ENCODE measurements at regions not wholly inside any gene's neighbourhood (a gene's known extent, or its start where the extent isn't known, plus 50 kb on each side); places are given as distances from the start of the nearest gene placed in this dataset.

DNA sequence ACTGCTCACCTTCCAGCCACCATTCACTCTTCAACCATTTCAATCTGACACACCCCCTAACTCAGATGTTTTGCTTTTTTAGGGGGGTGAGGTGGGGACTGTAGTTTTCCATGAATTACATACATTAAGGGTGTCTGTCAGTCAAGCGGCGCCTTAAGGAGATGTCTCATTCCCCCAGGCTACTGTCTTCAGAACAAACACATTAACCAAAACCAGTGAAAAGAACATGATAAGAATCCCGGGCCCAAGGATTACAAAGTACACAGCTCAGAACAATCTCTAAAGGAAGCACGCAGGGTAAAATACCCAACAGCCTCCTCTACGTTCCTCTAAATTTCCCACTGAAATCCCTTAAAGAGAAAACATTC lies 62.5 kb upstream of the IRF2 start:
- TF ChIP-seq REST (tag by site-specific recombination; IDR thresholded peaks at IDR 0.05) (no peak), ZNF140 (tag by site-specific recombination; IDR thresholded peaks at IDR 0.05) (no peak), ZNF214 (tag by site-specific recombination; IDR thresholded peaks at IDR 0.05; ENCODE audit: borderline replicate concordance) (no peak), CTCF (tag by site-specific recombination; IDR thresholded peaks at IDR 0.05) (no peak), ZNF362 (tag by site-specific recombination; IDR thresholded peaks at IDR 0.05) (no peak), ZNF580 (tag by site-specific recombination; IDR thresholded peaks at IDR 0.05) (no peak), ZNF76 (tag by site-specific recombination; IDR thresholded peaks at IDR 0.05; ENCODE audit: borderline replicate concordance, low read depth) (no peak), PRDM4 (tag by site-specific recombination; IDR thresholded peaks at IDR 0.05) (no peak)

All from HEK293 (cell line).